Esophagus muscularis mucosa (tissue), 4 donors: ENCODE measurements at regions not wholly inside any gene's neighbourhood (a gene's known extent, or its start where the extent isn't known, plus 50 kb on each side); places are given as distances from the start of the nearest gene placed in this dataset.

ENCODE experiments used
- DNase-seq: peaks from one replicate; pipeline ENCODE4 v3.0.0-alpha.2; 2017; ENCODE audit errors: extremely low spot score
- H3K27ac ChIP-seq, 4 donors: fragments of 200-600 bp; sonication (generic); replicated peaks in 1 of 4; 1 replicate in 3 of 4; 2 replicates in 1 of 4; pipeline ENCODE4 v1.5.1; 2016 to 2019; ENCODE audit warnings: mild to moderate bottlenecking in 1 of 4
- H3K27me3 ChIP-seq, 4 donors: fragments of 200-600 bp; sonication (generic); one replicate each; pipeline versions ENCODE4 v1.5.1 to v1.6.0; 2016 to 2019
- H3K36me3 ChIP-seq, 4 donors: fragments of 200-600 bp; sonication (generic); one replicate each; pipeline ENCODE4 v1.5.1; 2016 to 2019
- H3K4me1 ChIP-seq, 4 donors: fragments of 200-600 bp; sonication (generic); one replicate each; pipeline ENCODE4 v1.5.1; 2016 to 2019
- H3K4me3 ChIP-seq, 4 donors: fragments of 200-600 bp; sonication (generic); 1 replicate in 2 of 4; 2 replicates in 2 of 4; pipeline ENCODE4 v1.5.1; 2016 to 2019; ENCODE audit warnings: mild to moderate bottlenecking in 4 of 4, moderate library complexity in 1 of 4
- H3K9me3 ChIP-seq, 4 donors: fragments of 200-600 bp; sonication (generic); 1 replicate in 3 of 4; 2 replicates in 1 of 4; pipeline ENCODE4 v1.5.1; 2016 to 2019
- CTCF ChIP-seq, 3 experiments: fragments of 200-600 bp in 2 of 3; fragments of 450-650 bp in 1 of 3; sonication (generic) in 2 of 3; IDR thresholded peaks; one replicate each; pipeline ENCODE4 v1.5.1; 2017 to 2019; ENCODE audit warnings: antibody characterized with exemption in 3 of 3, mild to moderate bottlenecking in 2 of 3, moderate library complexity in 1 of 3
- EP300 ChIP-seq: sonication (generic); formaldehyde crosslinking; IDR thresholded peaks from one replicate; pipeline ENCODE4 v1.6.1; 2017; ENCODE audit warnings: antibody characterized with exemption
- POLR2A ChIP-seq: fragments of 450-650 bp; IDR thresholded peaks from one replicate; pipeline ENCODE4 v1.6.1; 2017; ENCODE audit warnings: antibody characterized with exemption, moderate library complexity, mild to moderate bottlenecking, low read depth
- POLR2AphosphoS5 ChIP-seq, 2 donors: sonication (generic); formaldehyde crosslinking; IDR thresholded peaks; one replicate each; pipeline ENCODE4 v1.6.1; 2017; ENCODE audit warnings: antibody characterized with exemption in 2 of 2
- WGBS: methylation state at CpG from one replicate; pipeline ENCODE4 v1.1.5; 2018; 5-methylcytosine and 5-hydroxymethylcytosine counted together
- intact Hi-C: fragments of 100-400 bp; cut with DNase I; formaldehyde crosslinking; loops from one replicate; pipeline ENCODE4 v1.15.1; 2023

- no peak for DNase-seq
- H3K27me3 ChIP-seq: peaks cover 0 to 24% (median 0%) of the 10 kb centered on the region in 4 donors
- intact Hi-C loops: no loop called here
- H3K4me3 ChIP-seq: no peak overlapping the region
- peaks cover 0 to 5% (median 0%) of the 10 kb centered on the region in 4 donors for H3K4me1 ChIP-seq
- no peaks in the 10 kb centered on the region for H3K36me3 ChIP-seq
- no peak overlapping the region for H3K27ac ChIP-seq
- WGBS: 81% methylated on average over 4 of the region's 4 CpGs
- TF ChIP-seq POLR2AphosphoS5 (IDR thresholded peaks at IDR 0.05) (no peak), POLR2A (no peak), EP300 (no peak), CTCF (IDR thresholded peaks at IDR 0.05) (no peak)
- H3K9me3 ChIP-seq: peaks cover 0 to 10% (median 0%) of the 10 kb centered on the region in 4 donors
These were observed 143.2 kb upstream of the MGMT start for GRCh38 chr10:129323879-129324278.

- H3K4me1 ChIP-seq: peaks cover 0 to 5% (median 0%) of the 10 kb centered on the region in 4 donors
- peaks cover 0 to 2% (median 0%) of the 10 kb centered on the region in 4 donors for H3K9me3 ChIP-seq
- H3K4me3 ChIP-seq: no peak overlapping the region
- H3K36me3 ChIP-seq: no peaks in the 10 kb centered on the region
- 96% methylated on average over 2 of the region's 2 CpGs for WGBS
- peaks cover 0 to 35% (median 0%) of the 10 kb centered on the region in 4 donors for H3K27me3 ChIP-seq
- intact Hi-C loops: no loop called here
- peak; percentile 75 for DNase-seq
- TF ChIP-seq CTCF (IDR thresholded peaks at IDR 0.05) (no peak), POLR2AphosphoS5 (IDR thresholded peaks at IDR 0.05) (no peak), POLR2A (no peak), EP300 (no peak)
- H3K27ac ChIP-seq: no peak overlapping the region
These were observed 141.1 kb upstream of the MGMT start for GRCh38 chr10:129325893-129326292.

- H3K36me3 ChIP-seq: no peaks in the 10 kb centered on the region
These were observed 138.5 kb upstream of the MGMT start for GRCh38 chr10:129328546-129328945.

DNA sequence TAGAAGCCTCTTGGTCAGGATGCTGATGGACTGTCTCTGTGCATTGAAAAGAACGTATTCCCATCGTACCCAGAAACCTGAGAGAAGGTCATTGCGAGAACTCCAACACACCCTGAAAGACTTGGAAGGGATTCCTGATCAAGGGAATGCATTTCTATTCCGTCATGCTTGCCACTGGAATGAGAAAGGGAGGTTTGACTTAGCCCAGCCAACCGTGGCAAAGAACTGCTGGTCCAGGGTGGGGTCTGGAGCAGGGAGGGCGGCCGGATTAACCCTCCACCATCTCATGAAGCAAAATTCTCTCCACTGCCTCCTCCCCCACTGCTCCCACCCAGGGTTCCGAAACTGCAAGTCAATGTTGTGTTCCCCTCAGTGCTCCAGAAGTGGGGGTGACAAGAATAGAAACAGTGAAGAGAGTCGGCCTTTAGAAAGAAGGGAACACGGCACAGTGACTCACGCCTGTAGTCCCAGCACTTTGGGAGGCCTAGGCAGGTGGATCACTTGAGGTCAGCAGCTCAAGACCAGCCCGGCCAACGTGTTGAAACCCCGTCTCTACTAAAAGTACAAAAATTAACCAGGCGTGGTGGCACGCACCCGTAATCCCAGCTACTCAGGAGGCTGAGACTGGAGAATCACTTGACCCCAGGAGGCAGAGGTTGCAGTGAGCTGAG is 137.5 kb upstream of the MGMT start:
- H3K36me3 ChIP-seq: no peaks in the 10 kb centered on the region
- H3K9me3 ChIP-seq: no peaks in the 10 kb centered on the region
- no peaks in the 10 kb centered on the region for H3K4me1 ChIP-seq
- DNase-seq: peak; percentile 72
- intact Hi-C loops: loop anchor here (5.0 kb wide), 1 partner anchor 297 kb away; no protein-coding TSS in a partner anchor
- H3K4me3 ChIP-seq: no peak overlapping the region
- H3K27me3 ChIP-seq: peaks cover 0 to 52% (median 2%) of the 10 kb centered on the region in 4 donors
- WGBS: 90% methylated on average over 17 of the region's 17 CpGs
- TF ChIP-seq CTCF (IDR thresholded peaks at IDR 0.05) (no peak), EP300 (no peak), POLR2A (no peak), POLR2AphosphoS5 (IDR thresholded peaks at IDR 0.05) (no peak)
- no peak overlapping the region for H3K27ac ChIP-seq

More at GRCh38 chr10:129328546-129328945, 138.5 kb upstream of the MGMT start:
- Histone ChIP-seq H3K9me3 (no peaks in the 10 kb centered on the region), H3K27me3 (peaks cover 0 to 49% (median 2%) of the 10 kb centered on the region in 4 donors), H3K27ac (no peak overlapping the region), H3K4me3 (no peak overlapping the region), H3K4me1 (peaks cover 0 to under 1% (median 0%) of the 10 kb centered on the region in 4 donors)
- WGBS: 73% methylated on average over 2 of the region's 2 CpGs
- DNase-seq: peak; percentile 14
- TF ChIP-seq POLR2A (no peak), CTCF (IDR thresholded peaks at IDR 0.05) (no peak), EP300 (no peak), POLR2AphosphoS5 (IDR thresholded peaks at IDR 0.05) (no peak)
- intact Hi-C loops: no loop called here
